ENCODE measurements at regions not wholly inside any gene's neighbourhood (a gene's known extent, or its start where the extent isn't known, plus 50 kb on each side); places are given as distances from the start of the nearest gene placed in this dataset.

DNA sequence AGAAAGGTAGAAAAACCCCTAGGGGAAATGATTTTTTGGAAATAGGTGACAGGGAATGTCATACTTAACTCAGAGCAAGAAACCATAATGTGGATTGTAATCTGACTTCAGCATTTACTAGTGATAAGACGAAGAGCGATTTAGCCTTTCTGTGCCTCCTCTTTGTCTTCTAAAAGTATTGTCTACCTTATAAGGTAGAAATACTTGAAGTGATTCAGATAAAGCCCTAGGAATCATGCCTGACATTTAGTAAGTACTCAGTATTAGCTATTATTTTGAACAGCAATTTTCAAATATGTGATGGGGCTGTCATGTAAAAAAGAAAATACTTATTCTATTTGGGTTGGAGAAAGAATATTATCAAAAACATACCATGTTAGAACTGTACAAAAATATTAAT lies 525.9 kb upstream of the EYS start:
- intact Hi-C loops (cut with DNase I), result no loop called here
- no peaks in the 10 kb centered on the region for H3K36me3 ChIP-seq
- no peak overlapping the region for H3K4me3 ChIP-seq
- H3K27ac ChIP-seq, result no peak overlapping the region
- H3K27me3 ChIP-seq, result no peaks in the 10 kb centered on the region
- no peaks in the 10 kb centered on the region for H3K9me3 ChIP-seq
- no peak for DNase-seq (ENCODE audit: low spot score in 2 of 2)
- H3K4me1 ChIP-seq, result no peaks in the 10 kb centered on the region
- TF ChIP-seq, protein P1, sequence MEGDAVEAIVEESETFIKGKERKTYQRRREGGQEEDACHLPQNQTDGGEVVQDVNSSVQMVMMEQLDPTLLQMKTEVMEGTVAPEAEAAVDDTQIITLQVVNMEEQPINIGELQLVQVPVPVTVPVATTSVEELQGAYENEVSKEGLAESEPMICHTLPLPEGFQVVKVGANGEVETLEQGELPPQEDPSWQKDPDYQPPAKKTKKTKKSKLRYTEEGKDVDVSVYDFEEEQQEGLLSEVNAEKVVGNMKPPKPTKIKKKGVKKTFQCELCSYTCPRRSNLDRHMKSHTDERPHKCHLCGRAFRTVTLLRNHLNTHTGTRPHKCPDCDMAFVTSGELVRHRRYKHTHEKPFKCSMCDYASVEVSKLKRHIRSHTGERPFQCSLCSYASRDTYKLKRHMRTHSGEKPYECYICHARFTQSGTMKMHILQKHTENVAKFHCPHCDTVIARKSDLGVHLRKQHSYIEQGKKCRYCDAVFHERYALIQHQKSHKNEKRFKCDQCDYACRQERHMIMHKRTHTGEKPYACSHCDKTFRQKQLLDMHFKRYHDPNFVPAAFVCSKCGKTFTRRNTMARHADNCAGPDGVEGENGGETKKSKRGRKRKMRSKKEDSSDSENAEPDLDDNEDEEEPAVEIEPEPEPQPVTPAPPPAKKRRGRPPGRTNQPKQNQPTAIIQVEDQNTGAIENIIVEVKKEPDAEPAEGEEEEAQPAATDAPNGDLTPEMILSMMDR (IDR thresholded peaks at IDR 0.05), result no peak

DNA sequence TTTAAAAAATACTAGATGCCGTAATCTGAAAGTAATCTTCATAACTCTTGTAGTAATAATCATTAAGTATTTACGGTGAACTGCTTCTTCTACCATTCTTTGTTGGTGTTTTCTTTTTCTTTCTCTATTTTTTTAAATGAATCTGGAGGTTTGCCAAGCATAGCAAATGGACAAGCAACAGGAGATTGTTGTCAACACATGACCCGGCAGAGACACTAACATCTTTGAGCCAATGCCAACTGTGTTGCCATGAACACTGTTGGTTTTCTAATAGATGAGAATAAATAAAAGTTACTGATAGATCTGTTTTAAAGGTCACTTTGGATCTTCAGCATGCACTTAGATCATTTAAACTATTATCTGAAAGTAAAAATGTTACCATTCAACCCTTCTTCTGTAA lies 523.6 kb upstream of the EYS start:
- intact Hi-C loops (cut with DNase I), result no loop called here
- Histone ChIP-seq H3K4me3 (no peak overlapping the region), H3K27ac (no peak overlapping the region), H3K36me3 (no peaks in the 10 kb centered on the region), H3K4me1 (no peaks in the 10 kb centered on the region), H3K27me3 (no peaks in the 10 kb centered on the region), H3K9me3 (no peaks in the 10 kb centered on the region)
- TF ChIP-seq, protein P1 (IDR thresholded peaks at IDR 0.05), result no peak
- DNase-seq (ENCODE audit: low spot score in 2 of 2), result no peak

GRCh38 chr6:66226109-66226508 lies 519.1 kb upstream of the EYS start:
- intact Hi-C loops (cut with DNase I), result no loop called here
- no peak for DNase-seq (ENCODE audit: low spot score in 2 of 2)
- no peak overlapping the region for H3K27ac ChIP-seq
- H3K4me1 ChIP-seq, result no peaks in the 10 kb centered on the region
- no peaks in the 10 kb centered on the region for H3K27me3 ChIP-seq
- no peaks in the 10 kb centered on the region for H3K36me3 ChIP-seq
- H3K9me3 ChIP-seq, result no peaks in the 10 kb centered on the region
- TF ChIP-seq, protein P1 (IDR thresholded peaks at IDR 0.05), result no peak
- H3K4me3 ChIP-seq, result no peak overlapping the region

- H3K4me1 ChIP-seq, result no peaks in the 10 kb centered on the region
- no peaks in the 10 kb centered on the region for H3K27me3 ChIP-seq
- H3K36me3 ChIP-seq, result no peaks in the 10 kb centered on the region
- no peaks in the 10 kb centered on the region for H3K9me3 ChIP-seq
- H3K4me3 ChIP-seq, result no peak overlapping the region
- TF ChIP-seq, protein P1 (IDR thresholded peaks at IDR 0.05), result no peak
- DNase-seq (ENCODE audit: low spot score in 2 of 2), result no peak
- intact Hi-C loops (cut with DNase I), result no loop called here
- no peak overlapping the region for H3K27ac ChIP-seq
Measured at GRCh38 chr6:66210964-66211363, 503.9 kb upstream of the EYS start.

DNA sequence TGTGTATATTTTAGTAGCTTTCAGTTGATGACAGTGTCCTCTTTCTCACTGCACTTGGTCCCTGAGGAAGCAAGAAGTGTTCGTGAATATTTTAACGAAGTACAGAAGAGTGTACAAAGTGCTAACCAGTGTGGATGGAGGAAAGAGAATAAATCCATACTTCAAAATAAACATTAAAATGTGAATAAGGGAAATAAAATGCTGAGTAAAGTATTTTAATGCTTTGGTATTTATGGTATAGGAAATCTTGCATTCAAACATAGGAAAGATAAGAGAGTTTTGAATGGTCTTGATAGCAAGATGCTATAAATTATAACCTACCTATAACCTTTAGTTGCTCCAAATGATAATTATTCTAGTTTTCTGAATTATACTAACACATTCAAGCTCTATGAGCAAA lies 493.4 kb upstream of the EYS start:
- no peaks in the 10 kb centered on the region for H3K4me1 ChIP-seq
- no peaks in the 10 kb centered on the region for H3K36me3 ChIP-seq
- no peak for DNase-seq (ENCODE audit: low spot score in 2 of 2)
- no peak overlapping the region for H3K27ac ChIP-seq
- intact Hi-C loops (cut with DNase I), result no loop called here
- TF ChIP-seq, protein P1 (IDR thresholded peaks at IDR 0.05), result no peak
- no peaks in the 10 kb centered on the region for H3K27me3 ChIP-seq
- no peak overlapping the region for H3K4me3 ChIP-seq
- no peaks in the 10 kb centered on the region for H3K9me3 ChIP-seq

DNA sequence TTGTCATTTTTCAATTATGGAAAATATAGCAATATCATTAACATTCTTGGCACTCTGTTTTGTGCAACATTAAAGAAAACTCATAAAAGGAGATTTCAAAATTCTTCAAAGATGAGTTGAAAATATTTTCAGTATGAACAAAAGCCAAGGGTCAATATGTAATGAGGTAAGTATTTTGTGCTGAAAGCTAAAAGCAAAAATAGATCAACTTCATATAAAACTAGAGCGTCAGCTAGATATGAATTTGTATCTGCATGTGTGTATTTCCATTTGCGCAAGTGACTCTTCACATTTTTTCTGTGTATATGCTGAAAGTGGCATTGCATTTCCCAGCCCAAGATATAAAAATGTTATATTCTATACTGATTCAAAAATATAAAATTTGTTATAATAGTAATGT lies 492.1 kb upstream of the EYS start:
- Histone ChIP-seq H3K9me3 (no peaks in the 10 kb centered on the region), H3K36me3 (no peaks in the 10 kb centered on the region), H3K27ac (no peak overlapping the region), H3K4me3 (no peak overlapping the region), H3K27me3 (no peaks in the 10 kb centered on the region), H3K4me1 (no peaks in the 10 kb centered on the region)
- no peak for DNase-seq (ENCODE audit: low spot score in 2 of 2)
- intact Hi-C loops (cut with DNase I), result no loop called here
- TF ChIP-seq, protein P1 (IDR thresholded peaks at IDR 0.05), result no peak

Measured in ascending aorta (tissue), 2 donors.